Jurkat, Clone E6-1 (cell line): ENCODE measurements at regions not wholly inside any gene's neighbourhood (a gene's known extent, or its start where the extent isn't known, plus 50 kb on each side); places are given as distances from the start of the nearest gene placed in this dataset.
"Not testable (repeated sequence)": the region's sequence is repeated elsewhere in the genome, so short reads cannot be mapped to it uniquely, and the experiment has no call there.

Source experiments
- DNase-seq: peaks from one replicate; pipeline ENCODE4 v3.0.0-alpha.2; 2011; ENCODE audit warnings: low read depth, low spot score
- H3K4me3 ChIP-seq: 2 replicates; pipeline ENCODE4 v1.5.1; 2011; ENCODE audit warnings: mild to moderate bottlenecking, low read length, control low read depth, moderate library complexity

GRCh38 chr2:3117650-3118216 is 259.9 kb downstream of the EIPR1 start:
- no peak overlapping the region for H3K4me3 ChIP-seq
- DNase-seq: no peak

GRCh38 chr2:3116371-3116770 is 261.2 kb downstream of the EIPR1 start:
- H3K4me3 ChIP-seq: no peak overlapping the region
- no peak for DNase-seq

- DNase-seq: no peak
- H3K4me3 ChIP-seq: no peak overlapping the region
Observed at GRCh38 chr2:3115301-3116042, 262.1 kb downstream of the EIPR1 start.

- no peak for DNase-seq
- H3K4me3 ChIP-seq: no peak overlapping the region
Observed at GRCh38 chr2:3114406-3115185, 263.0 kb downstream of the EIPR1 start.

GRCh38 chr2:3113769-3114168 is 263.8 kb downstream of the EIPR1 start:
- H3K4me3 ChIP-seq: no peak overlapping the region
- DNase-seq: no peak

- DNase-seq: no peak
- no peak overlapping the region for H3K4me3 ChIP-seq
Observed at GRCh38 chr2:3113122-3113521, 264.5 kb downstream of the EIPR1 start.

GRCh38 chr2:3112553-3112952 is 265.1 kb downstream of the EIPR1 start:
- DNase-seq: no peak
- H3K4me3 ChIP-seq: no peak overlapping the region

- no peak overlapping the region for H3K4me3 ChIP-seq
- DNase-seq: no peak
Observed at GRCh38 chr2:3112131-3112530, 265.5 kb downstream of the EIPR1 start.

- no peak for DNase-seq
- no peak overlapping the region for H3K4me3 ChIP-seq
Observed at GRCh38 chr2:3110994-3111666, 266.5 kb downstream of the EIPR1 start.

GRCh38 chr2:3110555-3110954 is 267.1 kb downstream of the EIPR1 start:
- no peak overlapping the region for H3K4me3 ChIP-seq

GRCh38 chr2:3108710-3109702 is 268.6 kb downstream of the EIPR1 start:
- no peak overlapping the region for H3K4me3 ChIP-seq
- no peak for DNase-seq

More at GRCh38 chr2:3110555-3110954, 267.1 kb downstream of the EIPR1 start:
- DNase-seq: no peak

GRCh38 chr2:3108105-3108504 is 269.5 kb downstream of the EIPR1 start:
- DNase-seq: no peak
- H3K4me3 ChIP-seq: no peak overlapping the region

GRCh38 chr2:3107567-3107966 is 270.1 kb downstream of the EIPR1 start:
- no peak for DNase-seq
- H3K4me3 ChIP-seq: no peak overlapping the region

- no peak for DNase-seq
- H3K4me3 ChIP-seq: no peak overlapping the region
Observed at GRCh38 chr2:3105814-3106569, 271.6 kb downstream of the EIPR1 start.

GRCh38 chr2:3104958-3105813 is 272.4 kb downstream of the EIPR1 start:
- not testable (repeated sequence) for DNase-seq, H3K4me3 ChIP-seq

- no peak for DNase-seq
Observed at GRCh38 chr2:3104261-3104660, 273.4 kb downstream of the EIPR1 start.

GRCh38 chr2:3102922-3103569 is 274.6 kb downstream of the EIPR1 start:
- no peak overlapping the region for H3K4me3 ChIP-seq
- DNase-seq: no peak

More at GRCh38 chr2:3104261-3104660, 273.4 kb downstream of the EIPR1 start:
- H3K4me3 ChIP-seq: no peak overlapping the region
